ENCODE measurements at regions not wholly inside any gene's neighbourhood (a gene's known extent, or its start where the extent isn't known, plus 50 kb on each side); places are given as distances from the start of the nearest gene placed in this dataset.

DNA sequence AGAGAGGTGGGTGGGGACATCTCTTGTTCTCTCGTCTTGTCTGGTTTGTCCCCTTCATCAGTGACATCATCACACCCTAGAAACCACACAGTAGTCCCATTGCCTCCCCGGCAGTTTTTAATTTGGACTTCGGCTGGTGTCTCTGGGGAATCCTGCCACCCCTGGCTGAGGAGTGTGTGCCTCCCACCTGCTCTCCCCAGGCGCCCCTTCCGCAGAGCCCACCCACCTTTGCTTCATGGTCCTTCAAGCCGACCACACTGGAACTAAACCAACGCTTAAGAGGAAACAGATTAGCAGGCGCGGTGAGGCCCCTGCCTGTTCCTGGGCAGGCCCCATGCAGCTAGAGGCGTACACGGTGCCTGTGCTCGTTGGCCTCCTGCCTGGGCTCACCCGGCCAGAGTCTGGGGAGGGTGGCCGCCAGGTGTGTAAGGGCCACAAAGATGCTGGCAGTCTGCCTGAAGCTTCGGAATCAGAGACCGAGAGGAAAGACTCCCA is 107.6 kb upstream of the SPRY4 start:
- no peaks in the 10 kb centered on the region for H3K27me3 ChIP-seq
- no peaks in the 10 kb centered on the region for H3K36me3 ChIP-seq
- H3K9ac ChIP-seq (ENCODE audit: low read depth in 2 of 2, low read length in 2 of 2), result no peak overlapping the region
- peak overlapping the region; percentile 9 for H3K27ac ChIP-seq
- intact Hi-C loops (cut with DNase I), result no loop called here
- TF ChIP-seq, protein P1, sequence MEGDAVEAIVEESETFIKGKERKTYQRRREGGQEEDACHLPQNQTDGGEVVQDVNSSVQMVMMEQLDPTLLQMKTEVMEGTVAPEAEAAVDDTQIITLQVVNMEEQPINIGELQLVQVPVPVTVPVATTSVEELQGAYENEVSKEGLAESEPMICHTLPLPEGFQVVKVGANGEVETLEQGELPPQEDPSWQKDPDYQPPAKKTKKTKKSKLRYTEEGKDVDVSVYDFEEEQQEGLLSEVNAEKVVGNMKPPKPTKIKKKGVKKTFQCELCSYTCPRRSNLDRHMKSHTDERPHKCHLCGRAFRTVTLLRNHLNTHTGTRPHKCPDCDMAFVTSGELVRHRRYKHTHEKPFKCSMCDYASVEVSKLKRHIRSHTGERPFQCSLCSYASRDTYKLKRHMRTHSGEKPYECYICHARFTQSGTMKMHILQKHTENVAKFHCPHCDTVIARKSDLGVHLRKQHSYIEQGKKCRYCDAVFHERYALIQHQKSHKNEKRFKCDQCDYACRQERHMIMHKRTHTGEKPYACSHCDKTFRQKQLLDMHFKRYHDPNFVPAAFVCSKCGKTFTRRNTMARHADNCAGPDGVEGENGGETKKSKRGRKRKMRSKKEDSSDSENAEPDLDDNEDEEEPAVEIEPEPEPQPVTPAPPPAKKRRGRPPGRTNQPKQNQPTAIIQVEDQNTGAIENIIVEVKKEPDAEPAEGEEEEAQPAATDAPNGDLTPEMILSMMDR (IDR thresholded peaks at IDR 0.05), result no peak
- no peaks in the 10 kb centered on the region for H3K4me1 ChIP-seq
- H3K9me3 ChIP-seq, result no peaks in the 10 kb centered on the region
- H3K4me3 ChIP-seq, result no peak overlapping the region
- peak; percentile 79 for DNase-seq

- Histone ChIP-seq H3K9me3 (no peaks in the 10 kb centered on the region), H3K4me1 (no peaks in the 10 kb centered on the region), H3K9ac (ENCODE audit: low read depth in 2 of 2, low read length in 2 of 2) (no peak overlapping the region), H3K27ac (no peak overlapping the region), H3K4me3 (no peak overlapping the region), H3K36me3 (no peaks in the 10 kb centered on the region), H3K27me3 (no peaks in the 10 kb centered on the region)
- intact Hi-C loops (cut with DNase I), result no loop called here
- TF ChIP-seq, protein P1 (IDR thresholded peaks at IDR 0.05), result no peak
- DNase-seq, result no peak
Observed at GRCh38 chr5:142428773-142429473, 104.1 kb upstream of the SPRY4 start.

DNA sequence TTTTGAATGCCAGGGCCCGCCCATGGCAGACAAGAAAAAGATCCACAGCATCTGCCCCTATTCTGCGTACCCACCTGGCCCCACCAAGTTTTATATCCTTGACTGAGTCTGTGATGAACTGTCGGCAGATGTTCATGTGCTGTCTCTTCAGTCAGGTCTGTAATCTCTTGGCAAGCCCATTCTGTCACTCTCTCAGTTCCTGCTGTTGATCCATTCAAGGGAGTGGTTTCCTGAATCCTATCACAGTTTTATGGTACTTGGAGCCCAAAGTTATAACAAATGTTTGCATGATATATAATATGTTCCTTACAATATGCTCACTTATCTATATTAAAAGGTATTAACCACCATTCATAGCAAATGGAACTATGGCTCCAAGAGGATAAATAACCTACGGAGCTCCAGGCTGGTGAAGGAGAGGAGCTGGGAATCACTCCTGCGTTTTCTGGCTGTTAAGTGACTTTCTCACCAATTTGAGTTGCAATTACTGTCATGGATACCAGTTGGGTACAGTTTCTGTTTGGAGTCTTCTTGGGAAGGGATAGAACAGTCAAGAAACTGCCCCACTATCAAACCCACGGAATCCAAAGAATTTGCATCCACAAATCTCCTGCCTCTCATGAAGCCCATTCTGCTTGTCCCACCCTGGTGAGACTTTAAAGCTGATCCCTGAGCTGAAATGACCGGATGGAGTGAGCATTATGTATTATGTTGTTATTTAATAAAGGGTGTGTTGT is 103.4 kb upstream of the SPRY4 start:
- Histone ChIP-seq H3K27ac (no peak overlapping the region), H3K36me3 (no peaks in the 10 kb centered on the region), H3K27me3 (no peaks in the 10 kb centered on the region), H3K4me3 (no peak overlapping the region), H3K9me3 (no peaks in the 10 kb centered on the region), H3K9ac (ENCODE audit: low read depth in 2 of 2, low read length in 2 of 2) (no peak overlapping the region), H3K4me1 (no peaks in the 10 kb centered on the region)
- DNase-seq, result no peak
- intact Hi-C loops (cut with DNase I), result no loop called here
- TF ChIP-seq, protein P1 (IDR thresholded peaks at IDR 0.05), result no peak

GRCh38 chr5:142427529-142427928 is 102.7 kb upstream of the SPRY4 start:
- TF ChIP-seq, protein P1 (IDR thresholded peaks at IDR 0.05), result no peak
- Histone ChIP-seq H3K9ac (ENCODE audit: low read depth in 2 of 2, low read length in 2 of 2) (no peak overlapping the region), H3K4me1 (no peaks in the 10 kb centered on the region), H3K9me3 (no peaks in the 10 kb centered on the region), H3K27me3 (no peaks in the 10 kb centered on the region), H3K4me3 (no peak overlapping the region), H3K36me3 (no peaks in the 10 kb centered on the region), H3K27ac (no peak overlapping the region)
- no peak for DNase-seq
- intact Hi-C loops (cut with DNase I), result no loop called here

- Histone ChIP-seq H3K9ac (ENCODE audit: low read depth in 2 of 2, low read length in 2 of 2) (no peak overlapping the region), H3K4me3 (no peak overlapping the region), H3K27me3 (no peaks in the 10 kb centered on the region), H3K36me3 (no peaks in the 10 kb centered on the region), H3K27ac (no peak overlapping the region), H3K4me1 (no peaks in the 10 kb centered on the region), H3K9me3 (no peaks in the 10 kb centered on the region)
- no peak for DNase-seq
- intact Hi-C loops (cut with DNase I), result no loop called here
- TF ChIP-seq, protein P1 (IDR thresholded peaks at IDR 0.05), result no peak
Observed at GRCh38 chr5:142427015-142427364, 102.2 kb upstream of the SPRY4 start.

Measured in colonic mucosa (tissue), 4 donors.